GM23338 (cell line): ENCODE measurements at regions not wholly inside any gene's neighbourhood (a gene's known extent, or its start where the extent isn't known, plus 50 kb on each side); places are given as distances from the start of the nearest gene placed in this dataset.

Experiments used
- ATAC-seq: fragments of 200-7000 bp; cut with Tn5 transposase; 3 replicates; pipeline ENCODE4 v1.9.1; 2020
- DNase-seq: peaks from one replicate; pipeline ENCODE4 v3.0.0-alpha.2; 2015; ENCODE audit warnings: low spot score
- H2AFZ ChIP-seq: fragments of 200-600 bp; sonication (generic); 2 replicates; pipeline ENCODE4 v1.8.0; 2016; ENCODE audit warnings: antibody characterized with exemption, mild to moderate bottlenecking, moderate library complexity
- H3F3A ChIP-seq: fragments of 200-600 bp; sonication (generic); replicated peaks from 2 replicates; pipeline ENCODE4 v1.8.0; 2017; ENCODE audit warnings: antibody characterized with exemption, mixed run types, low read depth
- H3K27ac ChIP-seq: fragments of 200-600 bp; sonication (generic); 2 replicates; pipeline ENCODE4 v1.6.1; 2016; ENCODE audit warnings: low read depth
- H3K27me3 ChIP-seq: fragments of 200-600 bp; sonication (generic); 2 replicates; pipeline ENCODE4 v1.8.0; 2016; ENCODE audit warnings: mild to moderate bottlenecking, mixed run types, moderate library complexity; ENCODE audit not compliant: insufficient read depth
- H3K36me3 ChIP-seq: fragments of 200-600 bp; sonication (generic); 2 replicates; pipeline ENCODE4 v1.8.0; 2016; ENCODE audit warnings: mild to moderate bottlenecking; ENCODE audit not compliant: insufficient read depth
- H3K4me1 ChIP-seq: fragments of 200-600 bp; sonication (generic); 2 replicates; pipeline ENCODE4 v1.8.0; 2016; ENCODE audit warnings: mild to moderate bottlenecking, moderate library complexity; ENCODE audit not compliant: insufficient read depth
- H3K4me2 ChIP-seq: fragments of 200-600 bp; sonication (generic); 2 replicates; pipeline ENCODE4 v1.7.1; 2017; ENCODE audit warnings: mixed run types
- H3K4me3 ChIP-seq: fragments of 200-600 bp; sonication (generic); 2 replicates; pipeline ENCODE4 v1.6.1; 2016; ENCODE audit warnings: mixed run types
- H3K79me2 ChIP-seq: fragments of 200-600 bp; sonication (generic); replicated peaks from 2 replicates; pipeline ENCODE4 v1.8.0; 2017; ENCODE audit warnings: mild to moderate bottlenecking; ENCODE audit not compliant: insufficient read depth
- H3K9me2 ChIP-seq: fragments of 200-600 bp; sonication (generic); 2 replicates; pipeline ENCODE4 v1.8.0; 2017; ENCODE audit not compliant: insufficient read depth
- H4K20me1 ChIP-seq: fragments of 200-600 bp; sonication (generic); replicated peaks from 2 replicates; pipeline ENCODE4 v1.8.0; 2017; ENCODE audit warnings: mild to moderate bottlenecking; ENCODE audit not compliant: insufficient read depth
- H3K27ac Mint-ChIP-seq: 2 replicates; pipeline ENCODE4 v1.8.0; 2020; ENCODE audit warnings: inconsistent platforms, mild to moderate bottlenecking, moderate library complexity, mixed read lengths
- H3K27me3 Mint-ChIP-seq: 3 replicates; pipeline ENCODE4 v1.8.0; 2022; ENCODE audit warnings: low read depth, mild to moderate bottlenecking, moderate library complexity, mixed read lengths, inconsistent platforms; ENCODE audit not compliant: insufficient read depth, poor library complexity
- H3K36me3 Mint-ChIP-seq: 3 replicates; pipeline ENCODE4 v1.8.0; 2021; ENCODE audit warnings: low read depth, mild to moderate bottlenecking, inconsistent platforms, moderate library complexity, mixed read lengths
- H3K4me1 Mint-ChIP-seq: 3 replicates; pipeline ENCODE4 v1.8.0; 2020; ENCODE audit warnings: mild to moderate bottlenecking, inconsistent platforms, mixed read lengths
- H3K4me3 Mint-ChIP-seq: 3 replicates; pipeline ENCODE4 v1.8.0; 2021; ENCODE audit warnings: moderate library complexity, mild to moderate bottlenecking, inconsistent platforms, mixed read lengths
- H3K9me3 Mint-ChIP-seq: 3 replicates; pipeline ENCODE4 v1.8.0; 2020; ENCODE audit warnings: moderate library complexity, mild to moderate bottlenecking, inconsistent platforms, mixed read lengths
- CREB1 ChIP-seq: fragments of 250-450 bp; sonication (Bioruptor Pico); IDR thresholded peaks from 2 replicates; pipeline ENCODE4 v1.5.0; 2020; ENCODE audit warnings: low read depth, mild to moderate bottlenecking, moderate library complexity
- CTCF ChIP-seq, 2 experiments: fragments of 200-600 bp in 1 of 2; sonication (generic) in 1 of 2; conservative IDR thresholded peaks; 2 replicates each; pipeline versions ENCODE4 v1.5.1 to v1.6.1; 2016 to 2017; ENCODE audit warnings: antibody characterized with exemption in 2 of 2, low read depth in 2 of 2, mild to moderate bottlenecking in 2 of 2, moderate library complexity in 1 of 2
- EZH2 ChIP-seq: fragments of 200-600 bp; sonication (generic); IDR thresholded peaks from one replicate; pipeline ENCODE4 v1.8.0; 2017; ENCODE audit warnings: antibody characterized with exemption, mild to moderate bottlenecking, low read depth; ENCODE audit not compliant: unreplicated experiment
- EZH2phosphoT487 ChIP-seq: fragments of 200-600 bp; sonication (generic); IDR thresholded peaks from one replicate; pipeline ENCODE4 v1.8.1; 2018; ENCODE audit warnings: antibody characterized with exemption; ENCODE audit not compliant: unreplicated experiment
- JUNB ChIP-seq: IDR thresholded peaks from one replicate; pipeline ENCODE4 v1.6.1; 2016; ENCODE audit warnings: antibody characterized with exemption; ENCODE audit not compliant: unreplicated experiment
- NANOG ChIP-seq: IDR thresholded peaks from 2 replicates; pipeline ENCODE4 v1.6.1; 2016; ENCODE audit warnings: antibody characterized with exemption, borderline replicate concordance
- POLR2AphosphoS5 ChIP-seq: IDR thresholded peaks from 2 replicates; pipeline ENCODE4 v1.6.1; 2016; ENCODE audit warnings: antibody characterized with exemption, low read depth
- STAT1 ChIP-seq: IDR thresholded peaks from one replicate; pipeline ENCODE4 v1.6.1; 2016; ENCODE audit warnings: antibody characterized with exemption; ENCODE audit not compliant: unreplicated experiment
- ZNF114 ChIP-seq: fragments of 250-450 bp; sonication (Bioruptor Pico); IDR thresholded peaks from 2 replicates; pipeline ENCODE4 v1.5.0; 2020; ENCODE audit warnings: mild to moderate bottlenecking, moderate library complexity
- ZNF331 ChIP-seq: fragments of 250-450 bp; sonication (Bioruptor Pico); IDR thresholded peaks from 2 replicates; pipeline ENCODE4 v1.5.0; 2020; ENCODE audit warnings: low read depth, mild to moderate bottlenecking, moderate library complexity
- TF ChIP-seq, protein P1 (sequence below): fragments of 250-450 bp; sonication (Bioruptor Pico); IDR thresholded peaks from 2 replicates; pipeline ENCODE4 v1.5.0; 2020; ENCODE audit warnings: mild to moderate bottlenecking, moderate library complexity
- TF ChIP-seq, protein P2 (sequence below): IDR thresholded peaks from 2 replicates; pipeline ENCODE4 v1.6.1; 2016; ENCODE audit warnings: antibody characterized with exemption
- TF ChIP-seq, protein P3 (sequence below): IDR thresholded peaks from one replicate; pipeline ENCODE4 v1.6.1; 2018; ENCODE audit warnings: antibody characterized with exemption; ENCODE audit not compliant: unreplicated experiment

GRCh38 chr2:100677611-100678185, 114.9 kb downstream of the PDCL3 start:
- no peak overlapping the region for H2AFZ ChIP-seq
- H3K4me3 Mint-ChIP-seq, result no peak overlapping the region
- H3K9me2 ChIP-seq, result no peaks in the 10 kb centered on the region; the same call in 1 of the 2 replicates
- TF ChIP-seq ZNF331 (CRISPR knock-in tag), result no peak
- TF ChIP-seq EZH2, result no peak
- no peak for TF ChIP-seq EZH2phosphoT487
- TF ChIP-seq, protein P1, sequence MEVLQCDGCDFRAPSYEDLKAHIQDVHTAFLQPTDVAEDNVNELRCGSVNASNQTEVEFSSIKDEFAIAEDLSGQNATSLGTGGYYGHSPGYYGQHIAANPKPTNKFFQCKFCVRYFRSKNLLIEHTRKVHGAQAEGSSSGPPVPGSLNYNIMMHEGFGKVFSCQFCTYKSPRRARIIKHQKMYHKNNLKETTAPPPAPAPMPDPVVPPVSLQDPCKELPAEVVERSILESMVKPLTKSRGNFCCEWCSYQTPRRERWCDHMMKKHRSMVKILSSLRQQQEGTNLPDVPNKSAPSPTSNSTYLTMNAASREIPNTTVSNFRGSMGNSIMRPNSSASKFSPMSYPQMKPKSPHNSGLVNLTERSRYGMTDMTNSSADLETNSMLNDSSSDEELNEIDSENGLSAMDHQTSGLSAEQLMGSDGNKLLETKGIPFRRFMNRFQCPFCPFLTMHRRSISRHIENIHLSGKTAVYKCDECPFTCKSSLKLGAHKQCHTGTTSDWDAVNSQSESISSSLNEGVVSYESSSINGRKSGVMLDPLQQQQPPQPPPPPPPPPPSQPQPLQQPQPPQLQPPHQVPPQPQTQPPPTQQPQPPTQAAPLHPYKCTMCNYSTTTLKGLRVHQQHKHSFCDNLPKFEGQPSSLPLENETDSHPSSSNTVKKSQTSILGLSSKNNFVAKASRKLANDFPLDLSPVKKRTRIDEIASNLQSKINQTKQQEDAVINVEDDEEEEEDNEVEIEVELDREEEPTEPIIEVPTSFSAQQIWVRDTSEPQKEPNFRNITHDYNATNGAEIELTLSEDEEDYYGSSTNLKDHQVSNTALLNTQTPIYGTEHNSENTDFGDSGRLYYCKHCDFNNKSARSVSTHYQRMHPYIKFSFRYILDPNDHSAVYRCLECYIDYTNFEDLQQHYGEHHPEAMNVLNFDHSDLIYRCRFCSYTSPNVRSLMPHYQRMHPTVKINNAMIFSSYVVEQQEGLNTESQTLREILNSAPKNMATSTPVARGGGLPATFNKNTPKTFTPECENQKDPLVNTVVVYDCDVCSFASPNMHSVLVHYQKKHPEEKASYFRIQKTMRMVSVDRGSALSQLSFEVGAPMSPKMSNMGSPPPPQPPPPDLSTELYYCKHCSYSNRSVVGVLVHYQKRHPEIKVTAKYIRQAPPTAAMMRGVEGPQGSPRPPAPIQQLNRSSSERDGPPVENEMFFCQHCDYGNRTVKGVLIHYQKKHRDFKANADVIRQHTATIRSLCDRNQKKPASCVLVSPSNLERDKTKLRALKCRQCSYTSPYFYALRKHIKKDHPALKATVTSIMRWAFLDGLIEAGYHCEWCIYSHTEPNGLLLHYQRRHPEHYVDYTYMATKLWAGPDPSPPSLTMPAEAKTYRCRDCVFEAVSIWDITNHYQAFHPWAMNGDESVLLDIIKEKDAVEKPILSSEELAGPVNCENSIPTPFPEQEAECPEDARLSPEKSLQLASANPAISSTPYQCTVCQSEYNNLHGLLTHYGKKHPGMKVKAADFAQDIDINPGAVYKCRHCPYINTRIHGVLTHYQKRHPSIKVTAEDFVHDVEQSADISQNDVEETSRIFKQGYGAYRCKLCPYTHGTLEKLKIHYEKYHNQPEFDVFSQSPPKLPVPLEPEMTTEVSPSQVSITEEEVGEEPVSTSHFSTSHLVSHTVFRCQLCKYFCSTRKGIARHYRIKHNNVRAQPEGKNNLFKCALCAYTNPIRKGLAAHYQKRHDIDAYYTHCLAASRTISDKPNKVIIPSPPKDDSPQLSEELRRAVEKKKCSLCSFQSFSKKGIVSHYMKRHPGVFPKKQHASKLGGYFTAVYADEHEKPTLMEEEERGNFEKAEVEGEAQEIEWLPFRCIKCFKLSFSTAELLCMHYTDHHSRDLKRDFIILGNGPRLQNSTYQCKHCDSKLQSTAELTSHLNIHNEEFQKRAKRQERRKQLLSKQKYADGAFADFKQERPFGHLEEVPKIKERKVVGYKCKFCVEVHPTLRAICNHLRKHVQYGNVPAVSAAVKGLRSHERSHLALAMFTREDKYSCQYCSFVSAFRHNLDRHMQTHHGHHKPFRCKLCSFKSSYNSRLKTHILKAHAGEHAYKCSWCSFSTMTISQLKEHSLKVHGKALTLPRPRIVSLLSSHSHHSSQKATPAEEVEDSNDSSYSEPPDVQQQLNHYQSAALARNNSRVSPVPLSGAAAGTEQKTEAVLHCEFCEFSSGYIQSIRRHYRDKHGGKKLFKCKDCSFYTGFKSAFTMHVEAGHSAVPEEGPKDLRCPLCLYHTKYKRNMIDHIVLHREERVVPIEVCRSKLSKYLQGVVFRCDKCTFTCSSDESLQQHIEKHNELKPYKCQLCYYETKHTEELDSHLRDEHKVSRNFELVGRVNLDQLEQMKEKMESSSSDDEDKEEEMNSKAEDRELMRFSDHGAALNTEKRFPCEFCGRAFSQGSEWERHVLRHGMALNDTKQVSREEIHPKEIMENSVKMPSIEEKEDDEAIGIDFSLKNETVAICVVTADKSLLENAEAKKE (CRISPR knock-in tag), result no peak
- TF ChIP-seq, protein P2, sequence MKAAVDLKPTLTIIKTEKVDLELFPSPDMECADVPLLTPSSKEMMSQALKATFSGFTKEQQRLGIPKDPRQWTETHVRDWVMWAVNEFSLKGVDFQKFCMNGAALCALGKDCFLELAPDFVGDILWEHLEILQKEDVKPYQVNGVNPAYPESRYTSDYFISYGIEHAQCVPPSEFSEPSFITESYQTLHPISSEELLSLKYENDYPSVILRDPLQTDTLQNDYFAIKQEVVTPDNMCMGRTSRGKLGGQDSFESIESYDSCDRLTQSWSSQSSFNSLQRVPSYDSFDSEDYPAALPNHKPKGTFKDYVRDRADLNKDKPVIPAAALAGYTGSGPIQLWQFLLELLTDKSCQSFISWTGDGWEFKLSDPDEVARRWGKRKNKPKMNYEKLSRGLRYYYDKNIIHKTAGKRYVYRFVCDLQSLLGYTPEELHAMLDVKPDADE, result no peak
- TF ChIP-seq ZNF114 (CRISPR knock-in tag), result no peak
- no peak for TF ChIP-seq CTCF (conservative IDR thresholded peaks at IDR 0.05; ENCODE audit: low read depth in 2 of 2)
- TF ChIP-seq NANOG, result no peak
- no peak for TF ChIP-seq CREB1 (CRISPR knock-in tag)
- TF ChIP-seq POLR2AphosphoS5, result no peak
- no peak for TF ChIP-seq STAT1
- no peak for TF ChIP-seq JUNB
- TF ChIP-seq, protein P3, sequence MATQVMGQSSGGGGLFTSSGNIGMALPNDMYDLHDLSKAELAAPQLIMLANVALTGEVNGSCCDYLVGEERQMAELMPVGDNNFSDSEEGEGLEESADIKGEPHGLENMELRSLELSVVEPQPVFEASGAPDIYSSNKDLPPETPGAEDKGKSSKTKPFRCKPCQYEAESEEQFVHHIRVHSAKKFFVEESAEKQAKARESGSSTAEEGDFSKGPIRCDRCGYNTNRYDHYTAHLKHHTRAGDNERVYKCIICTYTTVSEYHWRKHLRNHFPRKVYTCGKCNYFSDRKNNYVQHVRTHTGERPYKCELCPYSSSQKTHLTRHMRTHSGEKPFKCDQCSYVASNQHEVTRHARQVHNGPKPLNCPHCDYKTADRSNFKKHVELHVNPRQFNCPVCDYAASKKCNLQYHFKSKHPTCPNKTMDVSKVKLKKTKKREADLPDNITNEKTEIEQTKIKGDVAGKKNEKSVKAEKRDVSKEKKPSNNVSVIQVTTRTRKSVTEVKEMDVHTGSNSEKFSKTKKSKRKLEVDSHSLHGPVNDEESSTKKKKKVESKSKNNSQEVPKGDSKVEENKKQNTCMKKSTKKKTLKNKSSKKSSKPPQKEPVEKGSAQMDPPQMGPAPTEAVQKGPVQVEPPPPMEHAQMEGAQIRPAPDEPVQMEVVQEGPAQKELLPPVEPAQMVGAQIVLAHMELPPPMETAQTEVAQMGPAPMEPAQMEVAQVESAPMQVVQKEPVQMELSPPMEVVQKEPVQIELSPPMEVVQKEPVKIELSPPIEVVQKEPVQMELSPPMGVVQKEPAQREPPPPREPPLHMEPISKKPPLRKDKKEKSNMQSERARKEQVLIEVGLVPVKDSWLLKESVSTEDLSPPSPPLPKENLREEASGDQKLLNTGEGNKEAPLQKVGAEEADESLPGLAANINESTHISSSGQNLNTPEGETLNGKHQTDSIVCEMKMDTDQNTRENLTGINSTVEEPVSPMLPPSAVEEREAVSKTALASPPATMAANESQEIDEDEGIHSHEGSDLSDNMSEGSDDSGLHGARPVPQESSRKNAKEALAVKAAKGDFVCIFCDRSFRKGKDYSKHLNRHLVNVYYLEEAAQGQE, result no peak
- H3K4me2 ChIP-seq, result no peak overlapping the region
- H3K27ac Mint-ChIP-seq, result no peak overlapping the region
- no peaks in the 10 kb centered on the region for H3K4me1 ChIP-seq
- no peak for ATAC-seq
- H4K20me1 ChIP-seq, result no peaks in the 10 kb centered on the region
- H3K4me3 ChIP-seq, result no peak overlapping the region
- H3K9me3 Mint-ChIP-seq, result no peaks in the 10 kb centered on the region
- no peaks in the 10 kb centered on the region for H3K27me3 ChIP-seq
- no peaks in the 10 kb centered on the region for H3F3A ChIP-seq
- H3K79me2 ChIP-seq, result no peaks in the 10 kb centered on the region
- no peaks in the 10 kb centered on the region for H3K36me3 ChIP-seq
- H3K27ac ChIP-seq, result no peak overlapping the region
- DNase-seq, result no peak
- H3K27me3 Mint-ChIP-seq, result no peaks in the 10 kb centered on the region
- H3K36me3 Mint-ChIP-seq, result no peaks in the 10 kb centered on the region; the same call in 2 of the 3 replicates
- H3K4me1 Mint-ChIP-seq, result no peaks in the 10 kb centered on the region
